Fibroblast of peridontal ligament (primary cell): ENCODE measurements at regions not wholly inside any gene's neighbourhood (a gene's known extent, or its start where the extent isn't known, plus 50 kb on each side); places are given as distances from the start of the nearest gene placed in this dataset.

Experiments used
- DNase-seq: peaks from one replicate; pipeline ENCODE4 v3.0.0-alpha.2; 2010; ENCODE audit errors: extremely low read depth

DNA sequence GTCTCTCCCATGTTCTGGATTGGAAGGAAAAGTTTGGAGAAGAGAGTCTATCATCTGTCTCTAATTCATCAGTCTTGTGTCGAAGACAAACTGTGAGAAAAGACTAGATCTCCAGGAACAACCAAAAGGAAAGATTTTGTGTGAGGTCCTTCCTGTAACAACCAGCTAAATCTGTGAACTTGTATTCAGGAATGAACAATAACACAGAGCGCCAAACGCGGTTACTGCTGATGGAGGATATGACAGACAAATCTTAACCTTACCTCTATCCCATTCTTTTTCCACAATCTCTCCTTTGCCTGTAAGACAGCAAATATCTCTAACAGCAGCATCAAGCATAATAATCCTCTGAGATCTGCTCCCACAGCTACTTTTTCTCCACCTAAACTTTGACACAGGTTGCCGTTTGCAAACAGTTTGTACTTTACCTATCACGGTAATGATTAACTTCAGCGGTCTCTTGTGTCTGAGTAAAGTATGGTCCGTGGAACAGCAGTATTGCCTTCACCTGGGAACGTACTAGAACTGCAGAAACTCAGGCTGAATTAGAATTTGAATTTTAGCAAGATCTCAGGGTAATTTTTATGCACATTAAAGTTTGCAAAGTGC, 387.6 kb downstream of the ELAVL2 start:
- no peak for DNase-seq

DNA sequence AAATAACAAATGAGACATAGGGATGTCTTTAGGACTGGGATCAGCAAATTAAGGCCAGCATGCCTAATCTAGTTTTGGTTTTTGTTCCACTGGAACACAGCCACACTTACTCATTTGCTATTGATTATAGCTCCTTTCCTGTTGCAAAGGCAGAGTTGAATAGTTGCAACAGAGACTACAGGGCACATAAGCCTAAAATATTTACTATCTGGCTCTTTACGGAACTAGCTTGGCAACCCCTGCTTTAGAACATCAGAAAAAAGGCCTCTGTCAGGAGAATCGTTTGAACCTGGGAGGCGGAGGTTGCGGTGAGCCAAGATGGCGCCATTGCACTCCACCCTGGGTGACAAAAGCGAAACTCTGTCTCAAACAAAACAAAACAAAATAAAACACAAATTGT, 384.8 kb downstream of the ELAVL2 start:
- no peak for DNase-seq

DNA sequence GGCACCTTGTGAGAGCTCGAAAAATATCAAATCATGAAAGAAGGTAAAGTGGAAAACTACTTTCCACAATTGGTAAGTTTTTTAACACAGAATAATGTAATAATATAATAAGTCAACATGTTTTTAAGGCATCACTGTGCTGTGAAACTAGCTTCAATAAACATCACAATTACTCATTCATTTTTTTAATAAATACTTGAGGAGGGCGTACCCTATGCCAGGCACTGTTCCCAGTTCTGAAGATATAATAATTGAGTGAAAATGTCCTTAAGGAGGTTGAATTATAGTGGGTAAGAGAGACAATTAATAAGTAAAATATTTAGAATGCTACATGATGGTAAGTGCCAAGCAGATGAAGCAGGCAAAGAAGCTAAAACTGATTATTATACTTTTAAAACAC, 381.4 kb downstream of the ELAVL2 start:
- no peak for DNase-seq

DNA sequence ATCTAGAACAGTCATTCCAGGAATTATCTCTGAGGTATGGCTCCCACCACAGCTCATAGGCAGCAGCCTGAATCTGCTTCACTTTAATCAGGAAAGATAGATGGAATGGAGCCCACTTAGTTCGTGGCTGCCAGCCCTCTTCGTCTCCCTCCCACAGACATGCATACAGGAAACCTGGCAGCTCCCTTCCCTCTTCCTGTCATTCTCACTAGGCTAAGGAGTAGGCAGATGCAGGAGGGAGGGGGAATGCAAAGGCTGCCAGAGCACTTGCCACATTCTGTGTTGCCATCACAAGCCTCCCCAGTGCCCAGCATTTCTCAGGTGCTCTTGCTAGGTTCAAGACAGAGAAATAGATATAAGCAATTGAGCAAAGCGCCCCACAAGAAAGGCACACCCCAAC, 378.9 kb downstream of the ELAVL2 start:
- no peak for DNase-seq

DNA sequence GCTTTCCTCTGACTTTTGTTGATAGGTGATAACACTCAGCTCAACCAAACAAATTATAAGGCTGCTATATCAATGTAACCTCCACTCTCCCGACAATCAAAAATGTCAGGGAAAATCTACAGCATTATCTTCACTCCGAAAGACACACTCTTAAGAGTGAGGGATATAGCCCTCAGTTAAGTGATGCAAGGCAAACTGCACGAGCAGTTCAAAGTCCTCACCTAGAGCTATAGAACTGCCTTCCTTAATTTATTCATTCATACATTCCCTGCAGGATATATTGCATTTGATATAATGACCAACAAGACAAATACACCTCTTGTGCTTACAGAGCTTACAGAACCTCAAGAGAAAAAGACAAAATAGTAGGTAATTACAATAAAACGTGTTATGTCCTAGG, 378.1 kb downstream of the ELAVL2 start:
- no peak for DNase-seq

DNA sequence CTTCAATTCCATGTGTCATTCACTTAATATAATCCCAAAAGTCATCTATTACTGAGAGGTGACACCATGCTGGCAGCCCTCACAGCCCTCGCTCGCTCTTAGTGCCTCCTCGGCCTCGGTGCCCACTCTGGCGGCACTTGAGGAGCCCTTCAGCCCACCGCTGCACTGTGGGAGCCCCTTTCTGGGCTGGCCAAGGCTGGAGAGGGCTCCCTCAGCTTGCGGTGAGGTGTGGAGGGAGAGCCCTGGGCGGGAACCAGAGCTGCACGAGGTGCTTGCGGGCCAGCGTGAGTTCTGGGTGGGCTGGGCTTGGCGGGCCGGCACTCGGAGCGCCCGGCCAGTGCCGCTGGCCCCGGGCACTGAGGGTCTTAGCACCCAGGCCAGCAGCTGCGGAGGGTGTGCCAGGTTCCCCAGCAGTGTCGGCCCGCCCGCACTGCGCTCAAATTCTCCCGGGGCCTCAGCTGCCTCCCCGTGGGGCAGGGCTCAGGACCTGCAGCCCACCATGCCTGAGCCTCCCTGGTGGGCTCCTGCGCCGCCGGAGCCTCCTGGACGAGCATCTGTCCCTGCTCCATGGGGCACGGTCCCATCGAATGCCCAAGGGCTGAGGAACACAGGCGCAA, 374.1 kb downstream of the ELAVL2 start:
- DNase-seq, result no peak

DNA sequence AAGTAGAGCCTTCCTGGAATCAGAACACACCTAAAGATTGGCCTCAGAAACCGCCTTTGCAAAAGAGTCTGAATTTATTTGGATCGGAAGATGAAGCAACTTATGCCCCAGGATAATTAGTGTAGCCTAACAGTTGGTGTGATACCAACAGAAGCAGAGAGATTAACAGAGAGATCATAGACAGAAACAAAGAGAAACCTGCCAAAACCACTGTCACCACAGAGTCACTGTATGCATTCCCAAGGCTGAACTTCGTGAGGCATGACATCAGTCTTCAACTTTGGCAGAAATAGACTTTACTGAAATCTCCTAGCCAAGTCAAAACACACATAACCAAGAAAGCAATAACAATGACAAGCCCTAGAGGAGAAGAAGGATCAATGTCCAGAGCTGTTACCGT, 361.8 kb downstream of the ELAVL2 start:
- no peak for DNase-seq

DNA sequence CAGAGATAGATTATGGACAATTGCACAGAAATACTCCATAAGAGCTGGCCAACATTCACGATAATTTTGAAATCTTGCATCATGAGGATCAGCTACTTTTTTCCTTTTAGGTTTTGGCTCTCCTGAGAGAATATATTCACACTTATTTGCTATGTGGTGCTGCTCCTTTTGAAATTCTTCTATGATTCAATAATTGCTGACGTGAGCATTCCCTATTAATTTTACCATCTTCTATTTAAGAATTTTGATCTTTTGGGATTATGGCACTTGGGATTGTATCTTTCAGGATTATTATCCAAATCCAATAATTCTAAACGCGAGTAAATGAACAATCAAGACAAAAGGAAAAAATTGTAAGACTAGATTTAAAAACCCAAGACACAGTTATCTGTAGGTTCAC, 358.8 kb downstream of the ELAVL2 start:
- DNase-seq, result no peak

DNA sequence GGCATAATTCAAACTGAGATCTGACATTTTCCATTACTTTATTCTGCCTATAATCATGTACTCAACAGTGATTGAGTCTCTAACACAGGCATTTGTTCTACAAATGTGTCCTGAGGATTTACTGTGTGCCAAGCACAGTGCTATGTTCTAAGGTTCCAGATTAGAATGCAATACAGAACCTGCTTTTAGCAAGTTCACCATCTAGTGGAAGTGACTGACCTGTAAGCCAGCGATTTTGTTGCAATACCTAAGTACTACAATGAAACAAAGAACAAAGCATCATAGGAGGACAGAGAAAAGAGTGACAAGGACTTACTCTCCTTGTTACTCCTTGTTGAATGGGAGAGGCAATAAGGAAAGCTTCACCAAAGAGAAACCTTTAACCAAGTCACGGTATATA, 348.1 kb downstream of the ELAVL2 start:
- no peak for DNase-seq

DNA sequence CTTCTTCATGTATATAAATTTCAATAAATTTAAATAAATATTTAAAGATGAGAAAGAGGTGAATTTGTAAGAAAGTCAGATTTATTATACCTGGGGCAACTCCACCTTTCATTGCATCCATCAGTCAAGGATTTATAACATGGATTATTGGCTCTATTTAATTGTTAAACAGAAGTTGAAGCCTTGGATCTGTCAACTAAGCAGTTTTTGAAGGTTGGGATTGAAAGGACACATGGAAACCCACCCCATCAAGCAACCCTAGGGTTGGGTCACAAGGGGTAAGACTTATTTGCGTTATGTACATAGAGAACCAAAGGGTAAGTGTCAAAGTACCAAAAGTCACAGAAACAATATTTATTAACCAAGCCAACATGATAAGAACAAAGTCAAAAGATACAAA, 342.5 kb downstream of the ELAVL2 start:
- DNase-seq, result no peak

DNA sequence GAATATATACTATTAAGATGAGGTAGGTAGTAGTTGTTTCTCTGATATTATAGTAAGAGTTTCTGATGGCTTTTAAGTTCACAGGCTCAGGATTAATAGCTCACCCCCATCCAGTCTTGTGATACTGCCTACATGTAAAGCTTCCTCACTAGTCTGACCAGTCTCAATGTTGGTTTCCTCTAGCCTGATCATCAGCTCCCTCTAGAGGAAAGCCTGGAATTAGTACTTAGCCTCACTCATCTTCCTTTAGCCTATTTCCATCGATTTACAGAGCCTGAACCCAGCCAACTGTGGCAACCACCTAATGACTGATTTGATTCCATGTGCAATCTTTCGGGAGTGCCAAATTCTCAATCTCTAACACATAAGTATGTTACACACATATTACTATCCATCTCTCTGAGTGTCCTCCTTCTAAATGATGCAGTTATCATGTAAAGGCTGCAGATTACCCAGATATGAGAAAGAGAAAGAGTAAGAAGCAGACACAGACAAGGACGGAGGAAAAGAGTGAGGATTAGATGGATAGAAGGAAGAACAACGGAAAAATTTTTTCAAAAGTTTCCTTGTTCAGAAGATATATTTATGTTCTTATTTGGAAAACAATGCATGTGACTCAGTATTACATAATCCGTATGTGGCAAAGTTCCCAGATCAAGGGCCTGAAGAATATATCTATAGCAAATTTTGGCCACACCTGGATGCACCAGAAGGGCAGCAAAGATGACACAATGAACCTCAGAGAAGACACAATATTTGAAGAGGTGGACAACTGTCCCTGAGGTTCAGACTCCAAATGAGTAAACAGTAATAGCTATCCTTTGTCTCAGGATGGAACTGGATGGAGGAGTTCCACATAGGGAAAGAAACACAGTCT, 333.7 kb downstream of the ELAVL2 start:
- DNase-seq, result peak; percentile 11

DNA sequence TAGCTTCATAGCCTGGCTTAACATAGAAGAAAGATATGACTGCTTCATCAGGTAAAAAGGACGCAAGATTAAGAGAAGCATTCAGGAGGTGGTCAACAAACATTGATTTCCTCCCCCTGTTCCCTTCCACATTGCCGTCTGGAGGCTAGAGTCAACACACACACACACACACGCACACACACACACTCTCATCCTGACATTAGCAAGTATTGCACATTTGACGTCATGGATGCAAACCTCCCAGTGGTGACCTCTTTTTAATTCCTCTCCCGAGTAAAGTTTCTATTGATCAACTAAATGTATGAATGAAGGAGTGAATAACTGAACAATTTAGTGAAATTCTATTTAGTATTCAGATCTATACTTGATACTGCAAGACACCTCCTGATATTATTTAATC, 332.8 kb downstream of the ELAVL2 start:
- DNase-seq, result no peak

DNA sequence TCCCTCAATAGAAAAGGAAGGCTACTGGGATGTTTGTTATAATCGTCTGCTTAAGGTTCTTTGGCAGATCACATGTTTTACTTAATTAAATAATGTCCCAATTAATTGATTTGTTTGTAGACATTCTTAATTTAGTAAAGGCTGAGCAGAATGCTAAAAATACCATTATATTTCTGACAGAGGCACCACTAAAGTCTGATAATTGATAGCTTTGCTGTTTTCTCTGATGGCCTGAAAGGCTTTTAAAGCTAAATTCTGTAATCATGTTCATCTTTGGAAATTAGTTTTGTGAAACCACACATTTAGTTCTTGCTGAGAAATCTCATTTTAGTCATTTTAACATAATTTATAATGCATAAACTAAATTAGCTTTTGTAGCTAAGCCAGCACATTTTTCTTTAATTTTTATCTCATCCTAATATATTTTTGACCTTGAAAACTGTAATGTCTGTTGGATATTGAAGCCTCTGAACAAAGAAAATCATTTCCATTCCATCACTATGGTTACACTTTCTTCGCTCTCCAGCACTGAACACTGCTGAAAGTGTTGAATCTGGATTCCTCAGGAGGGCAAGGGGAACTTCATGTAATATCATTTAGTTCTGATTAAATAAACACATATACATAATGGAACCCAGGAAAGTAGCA, 329.4 kb downstream of the ELAVL2 start:
- DNase-seq, result no peak

DNA sequence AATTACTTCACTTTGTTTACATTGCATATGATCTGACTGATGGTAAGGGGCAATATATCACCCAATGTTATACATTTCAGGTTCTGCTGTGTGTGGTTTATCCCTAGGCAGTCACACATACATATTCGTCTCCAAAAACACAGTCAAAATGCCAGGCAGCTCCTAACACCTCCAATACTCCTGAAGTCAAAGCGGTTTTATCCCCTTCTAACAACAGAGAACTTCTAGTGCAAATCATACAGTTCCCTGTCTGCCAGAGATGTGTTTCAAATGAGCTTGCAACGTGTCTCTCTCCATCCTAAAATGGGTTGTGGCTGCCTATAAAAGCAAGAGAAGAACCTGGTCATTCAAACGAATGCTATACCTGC, 328.9 kb downstream of the ELAVL2 start:
- no peak for DNase-seq

DNA sequence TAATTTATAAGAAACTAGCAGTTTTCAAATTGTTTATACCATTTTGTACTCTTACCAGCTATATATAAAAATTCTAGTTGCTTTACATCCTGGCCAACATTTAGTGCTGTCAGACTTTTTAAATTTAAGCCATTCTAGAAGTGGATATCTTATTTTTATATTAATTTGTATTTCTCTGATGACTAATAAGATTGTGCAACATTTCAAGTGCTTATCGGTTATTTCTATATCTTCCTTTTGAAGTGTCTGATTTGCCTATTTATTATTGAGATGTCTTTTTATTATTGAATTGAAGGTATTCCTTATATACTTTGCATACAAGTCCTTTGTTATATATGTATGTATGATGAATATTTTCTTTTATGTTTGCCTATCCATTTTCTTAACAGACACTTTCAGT, 324.0 kb downstream of the ELAVL2 start:
- DNase-seq, result no peak

DNA sequence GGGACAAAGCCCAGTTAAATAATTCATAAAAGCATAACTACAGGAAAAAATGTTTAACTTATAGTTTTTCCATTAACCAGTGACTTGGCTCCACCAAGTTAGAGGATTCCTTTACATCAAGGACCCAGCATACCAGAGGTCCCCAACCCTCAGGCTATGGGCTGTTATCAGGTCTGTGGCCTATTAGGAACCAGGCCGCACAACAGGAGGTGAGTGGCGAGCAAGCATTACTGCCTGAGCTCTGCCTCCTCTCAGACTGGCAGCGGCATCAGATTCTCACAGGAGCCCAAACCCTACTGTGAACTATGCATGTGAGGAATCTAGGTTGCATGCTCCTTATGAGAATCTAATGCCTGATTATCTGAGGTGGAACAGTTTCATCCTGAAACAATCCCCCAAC, 303.1 kb downstream of the ELAVL2 start:
- no peak for DNase-seq

DNA sequence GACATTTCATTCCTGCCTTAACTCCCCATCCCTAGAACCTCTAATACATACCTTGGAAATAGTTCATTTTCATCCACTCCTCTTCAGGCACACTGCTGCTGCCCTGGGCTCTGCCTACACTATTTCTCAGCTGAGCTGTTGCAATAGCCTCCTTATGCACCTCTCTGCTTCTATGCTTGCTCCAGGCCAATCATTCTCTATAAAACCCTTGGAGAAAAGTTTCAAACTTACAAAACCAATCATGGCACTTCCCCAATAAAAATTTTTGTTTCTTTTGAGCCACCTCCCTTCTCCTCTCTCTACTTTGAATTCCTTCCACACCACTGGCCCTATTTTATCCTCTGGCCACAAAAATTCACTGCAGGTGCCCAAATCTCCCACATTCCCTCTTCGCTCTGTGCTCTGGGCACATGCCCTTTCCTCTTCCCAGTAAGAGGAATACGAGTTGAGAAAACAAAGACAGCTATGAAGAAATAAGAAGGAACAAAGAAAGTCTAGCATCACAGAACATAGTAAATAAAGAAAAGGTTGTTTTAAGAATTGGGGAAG, 301.4 kb downstream of the ELAVL2 start:
- no peak for DNase-seq

DNA sequence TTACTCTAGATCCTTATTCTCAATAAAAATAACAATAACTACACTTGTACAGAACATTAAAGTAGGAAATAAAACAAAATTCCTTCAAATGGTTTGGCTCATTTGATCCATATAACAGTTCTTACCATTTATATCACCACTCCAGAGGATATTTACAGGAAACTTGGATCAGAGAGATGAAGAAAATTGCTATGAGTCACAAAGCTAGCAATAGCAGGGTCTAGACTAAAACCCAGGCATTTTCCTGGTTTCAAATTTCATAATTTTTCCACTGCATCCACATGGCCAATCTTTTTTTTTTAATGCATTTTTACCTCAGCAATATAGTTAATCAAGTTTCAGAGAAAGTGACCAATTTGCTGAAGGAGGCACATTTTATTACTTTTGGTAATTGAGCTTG, 299.2 kb downstream of the ELAVL2 start:
- no peak for DNase-seq

DNA sequence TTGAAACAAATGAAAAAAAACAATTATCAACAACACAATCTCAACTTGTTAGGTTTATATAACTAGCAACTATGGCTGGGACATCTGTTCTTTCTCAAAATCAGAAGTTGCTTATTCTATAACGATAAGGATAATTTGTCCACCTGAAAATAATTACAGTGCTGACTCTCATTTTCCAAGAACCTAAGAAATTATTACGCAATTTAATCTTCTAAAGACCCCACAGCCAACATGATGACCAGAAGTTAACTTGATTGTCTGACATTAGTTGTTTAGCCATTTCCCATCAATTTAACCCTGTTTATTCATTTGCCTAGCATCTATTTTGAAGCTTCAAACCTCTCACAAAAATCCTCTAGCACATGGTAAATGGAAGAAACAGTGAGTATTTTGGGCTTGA, 293.8 kb downstream of the ELAVL2 start:
- DNase-seq, result no peak

DNA sequence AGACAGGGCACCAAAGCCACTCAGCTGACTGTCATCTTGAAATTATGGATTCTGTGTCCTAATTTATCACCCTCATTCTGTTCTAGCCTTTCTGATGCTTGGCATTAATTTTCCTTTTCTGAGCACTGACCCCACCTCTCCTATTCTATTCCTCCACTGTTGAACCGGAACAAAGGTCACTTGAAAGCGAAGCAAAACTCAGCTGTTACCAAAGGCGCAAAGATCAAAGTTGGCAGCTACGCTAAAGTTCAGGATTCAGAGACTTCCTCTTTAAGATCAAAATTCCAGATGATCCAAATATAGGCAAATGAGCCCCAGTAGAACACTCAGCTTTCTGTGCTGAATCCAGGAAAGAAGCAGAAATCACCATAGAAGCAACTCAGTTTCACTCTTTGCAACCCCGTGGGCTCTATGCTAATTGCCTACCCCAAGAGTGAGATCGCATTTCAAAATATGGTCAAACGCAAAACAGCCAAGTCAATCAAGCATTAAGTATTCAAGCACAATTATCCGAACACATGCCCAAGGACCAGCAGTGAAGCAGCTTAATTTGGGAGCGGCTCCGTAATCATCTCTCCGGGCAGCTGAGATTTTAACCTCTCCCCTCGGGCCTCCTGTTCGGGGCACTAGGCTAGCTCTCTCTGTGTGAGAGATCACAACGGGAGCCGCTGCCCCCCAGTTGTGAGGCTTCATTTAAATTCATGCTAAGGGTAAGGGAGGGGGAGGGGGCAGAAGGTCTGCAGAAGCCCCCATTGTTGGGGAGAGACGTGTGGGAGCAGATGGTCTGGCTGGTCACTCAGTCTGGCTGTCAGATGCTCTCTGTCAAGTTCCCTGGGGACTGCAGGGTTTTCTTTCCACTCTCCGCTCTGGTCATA, 288.6 kb downstream of the ELAVL2 start:
- DNase-seq, result no peak

DNA sequence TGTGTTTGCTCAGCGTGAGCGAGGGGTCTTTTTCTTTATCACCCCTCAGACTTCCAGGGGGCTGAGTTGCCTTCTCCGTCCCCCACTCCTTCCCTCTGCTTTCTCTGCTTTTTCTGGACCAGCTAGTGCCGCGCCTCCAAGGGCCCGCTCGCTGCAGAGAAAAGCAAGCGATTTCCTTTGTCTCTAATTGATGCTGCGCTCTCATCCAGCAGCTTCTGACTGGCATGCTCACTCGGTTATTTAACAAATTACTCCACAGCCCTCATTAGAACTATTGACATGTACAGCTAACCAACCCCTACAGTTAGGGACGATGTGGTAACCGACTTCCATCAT, 288.0 kb downstream of the ELAVL2 start:
- no peak for DNase-seq
